Suprapubic skin (tissue), 4 donors: ENCODE measurements at regions not wholly inside any gene's neighbourhood (a gene's known extent, or its start where the extent isn't known, plus 50 kb on each side); places are given as distances from the start of the nearest gene placed in this dataset.

Experiments used
- DNase-seq, 2 donors: peaks; one replicate each; pipeline ENCODE4 v3.0.0-alpha.2; 2019; ENCODE audit warnings: low spot score in 2 of 2
- H3K27ac ChIP-seq: fragments of 200-600 bp; sonication (generic); one replicate; pipeline ENCODE4 v1.5.1; 2019
- H3K27me3 ChIP-seq: fragments of 200-600 bp; sonication (generic); one replicate; pipeline ENCODE4 v1.5.1; 2019
- H3K36me3 ChIP-seq: fragments of 200-600 bp; sonication (generic); one replicate; pipeline ENCODE4 v1.5.1; 2019
- H3K4me1 ChIP-seq: fragments of 200-600 bp; sonication (generic); one replicate; pipeline ENCODE4 v1.5.1; 2019
- H3K4me3 ChIP-seq: fragments of 200-600 bp; sonication (generic); one replicate; pipeline ENCODE4 v1.5.1; 2019; ENCODE audit warnings: mild to moderate bottlenecking
- H3K9me3 ChIP-seq: fragments of 200-600 bp; sonication (generic); one replicate; pipeline ENCODE4 v1.5.1; 2019
- EP300 ChIP-seq: sonication (generic); formaldehyde crosslinking; IDR thresholded peaks from one replicate; pipeline ENCODE4 v1.6.1; 2017; ENCODE audit warnings: antibody characterized with exemption
- POLR2A ChIP-seq, 2 donors: fragments of 450-650 bp; IDR thresholded peaks; one replicate each; pipeline ENCODE4 v1.6.1; 2017; ENCODE audit warnings: antibody characterized with exemption in 2 of 2, mild to moderate bottlenecking in 2 of 2, moderate library complexity in 2 of 2
- POLR2AphosphoS5 ChIP-seq, 3 donors: sonication (generic); formaldehyde crosslinking; IDR thresholded peaks; one replicate each; pipeline ENCODE4 v1.6.1; 2017; ENCODE audit warnings: antibody characterized with exemption in 3 of 3
- WGBS: methylation state at CpG from one replicate; pipeline ENCODE4 v1.1.5; 2018; 5-methylcytosine and 5-hydroxymethylcytosine counted together
- TF ChIP-seq, protein P1 (sequence below), 2 donors: fragments of 200-600 bp in 1 of 2; fragments of 450-650 bp in 1 of 2; sonication (generic) in 1 of 2; IDR thresholded peaks; one replicate each; pipeline ENCODE4 v1.5.1; 2016 to 2019; ENCODE audit warnings: antibody characterized with exemption in 2 of 2, mild to moderate bottlenecking in 1 of 2, moderate library complexity in 1 of 2

DNA sequence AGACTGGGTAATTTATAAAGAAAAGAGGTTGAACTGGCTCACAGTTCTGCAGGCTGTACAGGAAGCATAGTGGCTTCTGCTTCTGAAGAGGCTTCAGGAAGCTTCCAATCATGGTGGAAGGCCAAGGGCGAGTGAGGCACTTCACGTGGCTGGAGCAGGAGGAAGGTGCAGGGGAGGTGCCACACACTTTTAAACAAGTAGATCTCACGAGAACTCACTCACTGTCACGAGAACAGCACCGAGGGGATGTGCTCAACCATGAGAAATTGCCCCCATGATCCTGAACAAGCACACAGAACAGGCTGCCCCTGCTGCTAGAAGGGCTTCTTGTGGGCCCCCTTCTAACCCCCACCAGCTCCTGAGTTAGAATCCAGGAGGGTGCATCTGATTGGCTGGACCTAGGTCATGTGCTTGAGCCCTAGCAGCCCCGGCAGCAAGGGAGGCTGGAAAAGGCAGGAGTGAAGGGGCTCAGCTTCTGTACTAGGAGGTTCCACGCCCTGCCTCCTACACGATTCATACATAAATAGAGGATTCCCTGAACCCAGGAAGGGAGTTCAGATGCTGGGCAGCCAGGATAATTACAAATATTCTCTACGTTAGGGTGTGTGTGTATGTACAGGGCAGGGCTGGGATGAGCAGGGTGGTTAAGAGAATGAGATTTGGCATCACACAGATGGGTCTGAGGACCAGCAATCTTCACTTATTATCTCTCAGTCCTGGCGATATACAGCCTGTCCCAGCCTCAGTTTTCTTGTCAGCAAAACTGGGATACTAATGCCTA lies 72.8 kb upstream of the ATP5PO start:
- DNase-seq: no peak
- Histone ChIP-seq H3K9me3 (no peaks in the 10 kb centered on the region), H3K4me1 (no peaks in the 10 kb centered on the region), H3K27me3 (no peaks in the 10 kb centered on the region), H3K4me3 (no peak overlapping the region), H3K27ac (no peak overlapping the region), H3K36me3 (no peaks in the 10 kb centered on the region)
- WGBS: 86% methylated on average over 10 of the region's 10 CpGs
- TF ChIP-seq, protein P1, sequence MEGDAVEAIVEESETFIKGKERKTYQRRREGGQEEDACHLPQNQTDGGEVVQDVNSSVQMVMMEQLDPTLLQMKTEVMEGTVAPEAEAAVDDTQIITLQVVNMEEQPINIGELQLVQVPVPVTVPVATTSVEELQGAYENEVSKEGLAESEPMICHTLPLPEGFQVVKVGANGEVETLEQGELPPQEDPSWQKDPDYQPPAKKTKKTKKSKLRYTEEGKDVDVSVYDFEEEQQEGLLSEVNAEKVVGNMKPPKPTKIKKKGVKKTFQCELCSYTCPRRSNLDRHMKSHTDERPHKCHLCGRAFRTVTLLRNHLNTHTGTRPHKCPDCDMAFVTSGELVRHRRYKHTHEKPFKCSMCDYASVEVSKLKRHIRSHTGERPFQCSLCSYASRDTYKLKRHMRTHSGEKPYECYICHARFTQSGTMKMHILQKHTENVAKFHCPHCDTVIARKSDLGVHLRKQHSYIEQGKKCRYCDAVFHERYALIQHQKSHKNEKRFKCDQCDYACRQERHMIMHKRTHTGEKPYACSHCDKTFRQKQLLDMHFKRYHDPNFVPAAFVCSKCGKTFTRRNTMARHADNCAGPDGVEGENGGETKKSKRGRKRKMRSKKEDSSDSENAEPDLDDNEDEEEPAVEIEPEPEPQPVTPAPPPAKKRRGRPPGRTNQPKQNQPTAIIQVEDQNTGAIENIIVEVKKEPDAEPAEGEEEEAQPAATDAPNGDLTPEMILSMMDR (IDR thresholded peaks at IDR 0.05): no peak
- TF ChIP-seq POLR2A (IDR thresholded peaks at IDR 0.05) (no peak), POLR2AphosphoS5 (IDR thresholded peaks at IDR 0.05) (no peak), EP300 (no peak)

DNA sequence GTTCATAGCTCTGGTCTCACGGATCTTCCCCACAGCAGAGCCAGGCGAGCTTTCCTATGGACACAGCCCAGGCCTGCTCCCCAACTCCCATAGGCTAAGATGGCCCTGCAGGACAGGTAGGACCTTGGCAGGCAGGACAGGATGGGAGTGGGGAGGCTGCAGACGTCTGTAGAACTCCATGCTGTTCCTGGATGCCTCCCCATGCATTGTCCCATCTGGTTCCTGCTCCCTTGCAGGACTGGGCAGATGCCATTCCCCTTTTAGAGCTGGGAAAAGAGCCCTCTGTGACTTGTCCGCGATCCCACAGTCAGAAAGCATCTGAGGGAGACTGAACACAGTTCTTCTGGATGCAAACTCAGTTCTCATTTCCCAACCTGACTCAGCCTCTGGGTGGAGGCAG lies 71.9 kb upstream of the ATP5PO start:
- TF ChIP-seq EP300 (no peak), POLR2AphosphoS5 (IDR thresholded peaks at IDR 0.05) (no peak), POLR2A (IDR thresholded peaks at IDR 0.05) (no peak)
- TF ChIP-seq, protein P1 (IDR thresholded peaks at IDR 0.05): no peak
- no peak overlapping the region for H3K4me3 ChIP-seq
- no peak overlapping the region for H3K27ac ChIP-seq
- H3K9me3 ChIP-seq: no peaks in the 10 kb centered on the region
- H3K4me1 ChIP-seq: no peaks in the 10 kb centered on the region
- no peaks in the 10 kb centered on the region for H3K36me3 ChIP-seq
- DNase-seq: no peak
- WGBS: 89% methylated on average over 2 of the region's 5 CpGs
- no peaks in the 10 kb centered on the region for H3K27me3 ChIP-seq

DNA sequence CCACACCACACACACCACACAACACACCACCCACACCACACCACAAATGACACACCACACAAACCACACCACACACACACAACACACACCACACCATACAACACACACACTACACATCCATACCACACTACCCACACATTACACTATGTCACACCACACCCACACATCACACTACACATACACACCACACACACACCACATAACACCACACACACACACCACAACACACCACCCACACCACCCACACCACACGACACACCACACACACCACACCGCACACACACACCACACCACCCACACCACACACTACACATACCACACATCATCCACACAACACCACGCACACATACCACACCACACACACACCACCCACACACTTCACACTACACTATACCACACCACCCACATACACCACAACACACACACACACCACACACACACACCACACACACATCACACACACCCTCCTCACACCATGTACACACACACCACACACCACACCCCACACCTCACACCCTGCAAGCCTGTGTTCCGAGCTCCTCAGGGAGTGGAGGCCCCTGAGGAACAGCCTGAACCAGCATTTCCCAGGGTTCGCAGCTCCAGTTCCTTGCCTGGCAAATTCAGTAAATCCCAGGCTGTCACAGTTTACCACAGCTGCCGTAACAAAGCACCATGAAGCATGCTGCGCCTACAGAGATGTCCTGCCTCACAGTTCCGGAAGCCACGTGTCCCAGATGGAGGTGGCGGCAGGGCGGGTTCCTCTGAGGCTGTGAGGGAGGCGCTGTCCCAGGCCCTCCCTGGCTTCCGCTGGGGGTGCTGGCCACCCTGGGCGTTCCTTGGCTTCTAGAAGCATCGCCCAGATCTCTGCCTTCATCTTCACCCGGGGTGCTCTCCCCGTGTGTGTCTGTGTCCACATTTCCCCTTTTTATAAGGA lies 69.8 kb upstream of the ATP5PO start:
- Histone ChIP-seq H3K36me3 (no peaks in the 10 kb centered on the region), H3K27ac (no peak overlapping the region), H3K4me3 (no peak overlapping the region), H3K4me1 (no peaks in the 10 kb centered on the region), H3K27me3 (no peaks in the 10 kb centered on the region), H3K9me3 (no peaks in the 10 kb centered on the region)
- no peak for DNase-seq
- TF ChIP-seq POLR2A (IDR thresholded peaks at IDR 0.05): no peak
- no peak for TF ChIP-seq EP300
- no peak for TF ChIP-seq POLR2AphosphoS5 (IDR thresholded peaks at IDR 0.05)
- TF ChIP-seq, protein P1 (IDR thresholded peaks at IDR 0.05): no peak
- 81% methylated on average over 17 of the region's 17 CpGs for WGBS

DNA sequence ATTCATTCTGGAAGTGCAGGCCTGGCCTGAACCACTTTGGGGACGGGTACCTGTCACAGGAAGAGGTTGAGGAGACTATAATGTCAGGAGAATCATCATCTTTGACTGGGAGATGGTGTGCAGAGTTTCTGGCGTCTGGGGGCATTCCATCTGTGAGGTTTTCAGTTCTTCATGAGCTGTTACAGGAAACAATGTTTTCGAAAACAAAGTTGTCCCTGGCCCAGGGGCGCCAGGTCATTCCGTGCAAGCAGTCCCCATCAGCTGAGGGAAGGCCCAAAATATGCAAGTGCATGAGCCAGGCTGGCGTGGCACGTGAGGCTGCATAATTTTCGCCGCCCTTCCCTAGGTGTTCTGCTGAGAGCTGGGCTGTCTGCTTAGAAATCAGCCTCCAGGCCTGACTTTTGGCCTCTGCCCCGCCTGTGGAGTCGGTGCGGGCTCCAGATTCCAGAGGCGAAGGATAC lies 68.4 kb upstream of the ATP5PO start:
- no peak overlapping the region for H3K27ac ChIP-seq
- WGBS: 52% methylated on average over 10 of the region's 13 CpGs

More for the DNA sequence above, 68.4 kb upstream of the ATP5PO start:
- no peak for TF ChIP-seq POLR2AphosphoS5 (IDR thresholded peaks at IDR 0.05)
- no peak for TF ChIP-seq EP300
- TF ChIP-seq, protein P1 (IDR thresholded peaks at IDR 0.05): no peak
- TF ChIP-seq POLR2A (IDR thresholded peaks at IDR 0.05): no peak
- H3K9me3 ChIP-seq: no peaks in the 10 kb centered on the region
- H3K4me3 ChIP-seq: no peak overlapping the region
- DNase-seq: no peak
- no peaks in the 10 kb centered on the region for H3K27me3 ChIP-seq
- no peaks in the 10 kb centered on the region for H3K36me3 ChIP-seq
- H3K4me1 ChIP-seq: no peaks in the 10 kb centered on the region
